CD14-positive monocyte (primary cell): ENCODE measurements at regions not wholly inside any gene's neighbourhood (a gene's known extent, or its start where the extent isn't known, plus 50 kb on each side); places are given as distances from the start of the nearest gene placed in this dataset.
A peak's percentile ranks its signal among the peaks of the same experiment; 100 is the strongest.

Experiments
- DNase-seq, 3 donors: peaks; one replicate each; pipeline ENCODE4 v3.0.0-alpha.2; 2011 to 2022
- H2AFZ ChIP-seq: 2 replicates; pipeline ENCODE4 v1.6.0; 2012; ENCODE audit warnings: mild to moderate bottlenecking, low read depth, low read length, inconsistent platforms; ENCODE audit not compliant: insufficient read depth, poor library complexity, severe bottlenecking
- H3K27ac ChIP-seq, 2 donors: 1 replicate in 1 of 2; 2 replicates in 1 of 2; pipeline ENCODE4 v1.5.1; 2012 to 2013; ENCODE audit warnings: low read length in 2 of 2, control low read depth in 1 of 2, inconsistent platforms in 1 of 2, low read depth in 1 of 2, mild to moderate bottlenecking in 1 of 2
- H3K27me3 ChIP-seq, 2 donors: one replicate each; pipeline versions ENCODE4 v1.6.0 to v1.6.1; 2011 to 2013; ENCODE audit warnings: low read length in 2 of 2; ENCODE audit not compliant: control insufficient read depth in 2 of 2, insufficient read depth in 2 of 2
- H3K36me3 ChIP-seq, 2 donors: replicated peaks in 1 of 2; 1 replicate in 1 of 2; 2 replicates in 1 of 2; pipeline versions ENCODE4 v1.5.1 to v1.6.1; 2012 to 2013; ENCODE audit warnings: low read length in 2 of 2, control low read depth in 1 of 2, inconsistent platforms in 1 of 2, mild to moderate bottlenecking in 1 of 2; ENCODE audit not compliant: insufficient read depth in 2 of 2, control insufficient read depth in 1 of 2
- H3K4me1 ChIP-seq, 2 donors: 1 replicate in 1 of 2; 2 replicates in 1 of 2; pipeline versions ENCODE4 v1.5.1 to v1.6.1; 2012 to 2013; ENCODE audit warnings: low read length in 2 of 2, control low read depth in 1 of 2, inconsistent platforms in 1 of 2, mild to moderate bottlenecking in 1 of 2, moderate library complexity in 1 of 2; ENCODE audit not compliant: insufficient read depth in 2 of 2, control insufficient read depth in 1 of 2
- H3K4me2 ChIP-seq: replicated peaks from 2 replicates; pipeline ENCODE3; 2012; ENCODE audit warnings: low read length, moderate library complexity, mild to moderate bottlenecking; ENCODE audit not compliant: poor library complexity, severe bottlenecking; ENCODE audit errors: extremely low read depth
- H3K4me3 ChIP-seq, 3 experiments: fragments of 200-600 bp in 1 of 3; sonication (generic) in 1 of 3; replicated peaks in 1 of 3; 1 replicate in 2 of 3; 2 replicates in 1 of 3; pipeline ENCODE4 v1.5.1; 2011 to 2013; ENCODE audit warnings: low read length in 3 of 3, mild to moderate bottlenecking in 3 of 3, control low read depth in 2 of 3, low read depth in 2 of 3, inconsistent platforms in 1 of 3, moderate library complexity in 1 of 3
- H3K79me2 ChIP-seq: 2 replicates; pipeline ENCODE4 v1.6.0; 2012; ENCODE audit warnings: mild to moderate bottlenecking, control low read depth, inconsistent platforms, low read length, moderate library complexity; ENCODE audit not compliant: insufficient read depth
- H3K9ac ChIP-seq: 2 replicates; pipeline ENCODE4 v1.6.0; 2017; ENCODE audit warnings: low read length, mild to moderate bottlenecking; ENCODE audit not compliant: insufficient read depth, poor library complexity, severe bottlenecking
- H3K9me3 ChIP-seq, 2 donors: replicated peaks in 1 of 2; 1 replicate in 1 of 2; 2 replicates in 1 of 2; pipeline versions ENCODE4 v1.5.1 to v1.6.1; 2012 to 2013; ENCODE audit warnings: low read length in 2 of 2, control low read depth in 1 of 2; ENCODE audit not compliant: control insufficient read depth in 1 of 2, insufficient read depth in 1 of 2
- H4K20me1 ChIP-seq: 2 replicates; pipeline ENCODE4 v1.6.0; 2012; ENCODE audit warnings: mild to moderate bottlenecking, low read length, control low read depth, moderate library complexity; ENCODE audit not compliant: insufficient read depth
- H3K27ac Mint-ChIP-seq, 7 donors: one replicate each; pipeline ENCODE4 v1.8.0; 2020; ENCODE audit warnings: mild to moderate bottlenecking in 7 of 7, mixed read lengths in 7 of 7, moderate library complexity in 6 of 7, inconsistent platforms in 2 of 7
- H3K27me3 Mint-ChIP-seq, 3 donors: one replicate each; pipeline ENCODE4 v1.8.0; 2021 to 2022; ENCODE audit warnings: low read depth in 3 of 3, mild to moderate bottlenecking in 3 of 3, mixed read lengths in 3 of 3, moderate library complexity in 3 of 3, inconsistent platforms in 1 of 3
- H3K36me3 Mint-ChIP-seq, 2 donors: one replicate each; pipeline ENCODE4 v1.8.0; 2020; ENCODE audit warnings: mixed read lengths in 2 of 2, inconsistent platforms in 1 of 2, mild to moderate bottlenecking in 1 of 2
- H3K4me1 Mint-ChIP-seq: one replicate; pipeline ENCODE4 v1.8.0; 2020; ENCODE audit warnings: mild to moderate bottlenecking, mixed read lengths
- H3K4me3 Mint-ChIP-seq, 2 donors: one replicate each; pipeline ENCODE4 v1.8.0; 2020; ENCODE audit warnings: mild to moderate bottlenecking in 2 of 2, mixed read lengths in 2 of 2, moderate library complexity in 1 of 2
- H3K9me3 Mint-ChIP-seq, 7 donors: one replicate each; pipeline ENCODE4 v1.8.0; 2020 to 2022; ENCODE audit warnings: mixed read lengths in 7 of 7, mild to moderate bottlenecking in 6 of 7, moderate library complexity in 6 of 7, inconsistent platforms in 2 of 7
- CTCF ChIP-seq: fragments of 200-600 bp; IDR thresholded peaks from one replicate; pipeline ENCODE4 v1.8.0; 2022; ENCODE audit warnings: antibody characterized with exemption, mild to moderate bottlenecking
- WGBS: methylation state at CpG from one replicate; pipeline ENCODE4 v1.1.5; 2013; ENCODE audit warnings: missing lambda C conversion rate; ENCODE audit not compliant: insufficient coverage; 5-methylcytosine and 5-hydroxymethylcytosine counted together
- intact Hi-C, 2 donors: fragments of 100-400 bp; cut with micrococcal nuclease; formaldehyde crosslinking; loops; one replicate each; pipeline versions ENCODE4 v1.15.0 to v1.15.1; 2023

GRCh38 chr12:13289653-13290289 is 93.2 kb downstream of the EMP1 start:
- Mint-ChIP-seq H3K27ac (peak overlapping the region in 1 of 7 donors; percentile 4), H3K36me3 (no peaks in the 10 kb centered on the region), H3K27me3 (peaks cover 0 to 3% (median 2%) of the 10 kb centered on the region in 3 donors), H3K9me3 (peaks cover 0 to 3% (median 0%) of the 10 kb centered on the region in 7 donors), H3K4me1 (no peaks in the 10 kb centered on the region), H3K4me3 (no peak overlapping the region)
- TF ChIP-seq CTCF: no peak
- Histone ChIP-seq H3K4me2 (no peak overlapping the region), H3K4me1 (no peaks in the 10 kb centered on the region), H3K9ac (no peak overlapping the region), H4K20me1 (no peaks in the 10 kb centered on the region), H2AFZ (no peak overlapping the region), H3K36me3 (no peaks in the 10 kb centered on the region), H3K4me3 (no peak overlapping the region), H3K79me2 (no peaks in the 10 kb centered on the region), H3K27ac (no peak overlapping the region), H3K27me3 (no peaks in the 10 kb centered on the region), H3K9me3 (no peaks in the 10 kb centered on the region)
- intact Hi-C loops: loop anchor here in 1 of 2 donors (10.0 kb wide), 1 partner anchor 875 kb away; no protein-coding TSS in a partner anchor
- DNase-seq: no peak

- H3K27ac Mint-ChIP-seq: no peak overlapping the region
- H3K9me3 Mint-ChIP-seq: peaks cover 0 to 1% (median 0%) of the 10 kb centered on the region in 7 donors
- peaks cover 0 to 3% (median 2%) of the 10 kb centered on the region in 3 donors for H3K27me3 Mint-ChIP-seq
- DNase-seq: no peak
- no peaks in the 10 kb centered on the region for H3K9me3 ChIP-seq
- no peaks in the 10 kb centered on the region for H3K27me3 ChIP-seq
- no peaks in the 10 kb centered on the region for H3K36me3 Mint-ChIP-seq
- no peak for TF ChIP-seq CTCF
- H3K36me3 ChIP-seq: no peaks in the 10 kb centered on the region
- H4K20me1 ChIP-seq: no peaks in the 10 kb centered on the region
- no peaks in the 10 kb centered on the region for H3K4me1 Mint-ChIP-seq
- no peak overlapping the region for H3K4me2 ChIP-seq
- no peaks in the 10 kb centered on the region for H3K79me2 ChIP-seq
- 92% methylated on average over 6 of the region's 11 CpGs for WGBS
- H3K4me3 ChIP-seq: no peak overlapping the region
- H2AFZ ChIP-seq: no peak overlapping the region
- no peaks in the 10 kb centered on the region for H3K4me1 ChIP-seq
- no peak overlapping the region for H3K4me3 Mint-ChIP-seq
- H3K27ac ChIP-seq: no peak overlapping the region
- H3K9ac ChIP-seq: no peak overlapping the region
- intact Hi-C loops: loop anchor here in 1 of 2 donors (10.0 kb wide), 1 partner anchor 876 kb away; no protein-coding TSS in a partner anchor
Observed at GRCh38 chr12:13288937-13289652, 92.6 kb downstream of the EMP1 start.
